ENCODE measurements at regions not wholly inside any gene's neighbourhood (a gene's known extent, or its start where the extent isn't known, plus 50 kb on each side); places are given as distances from the start of the nearest gene placed in this dataset.

- TF ChIP-seq, protein P1, sequence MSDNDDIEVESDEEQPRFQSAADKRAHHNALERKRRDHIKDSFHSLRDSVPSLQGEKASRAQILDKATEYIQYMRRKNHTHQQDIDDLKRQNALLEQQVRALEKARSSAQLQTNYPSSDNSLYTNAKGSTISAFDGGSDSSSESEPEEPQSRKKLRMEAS (IDR thresholded peaks at IDR 0.05) = no peak
- TF ChIP-seq CEBPB (IDR thresholded peaks at IDR 0.05) = no peak
- TF ChIP-seq, protein P2, sequence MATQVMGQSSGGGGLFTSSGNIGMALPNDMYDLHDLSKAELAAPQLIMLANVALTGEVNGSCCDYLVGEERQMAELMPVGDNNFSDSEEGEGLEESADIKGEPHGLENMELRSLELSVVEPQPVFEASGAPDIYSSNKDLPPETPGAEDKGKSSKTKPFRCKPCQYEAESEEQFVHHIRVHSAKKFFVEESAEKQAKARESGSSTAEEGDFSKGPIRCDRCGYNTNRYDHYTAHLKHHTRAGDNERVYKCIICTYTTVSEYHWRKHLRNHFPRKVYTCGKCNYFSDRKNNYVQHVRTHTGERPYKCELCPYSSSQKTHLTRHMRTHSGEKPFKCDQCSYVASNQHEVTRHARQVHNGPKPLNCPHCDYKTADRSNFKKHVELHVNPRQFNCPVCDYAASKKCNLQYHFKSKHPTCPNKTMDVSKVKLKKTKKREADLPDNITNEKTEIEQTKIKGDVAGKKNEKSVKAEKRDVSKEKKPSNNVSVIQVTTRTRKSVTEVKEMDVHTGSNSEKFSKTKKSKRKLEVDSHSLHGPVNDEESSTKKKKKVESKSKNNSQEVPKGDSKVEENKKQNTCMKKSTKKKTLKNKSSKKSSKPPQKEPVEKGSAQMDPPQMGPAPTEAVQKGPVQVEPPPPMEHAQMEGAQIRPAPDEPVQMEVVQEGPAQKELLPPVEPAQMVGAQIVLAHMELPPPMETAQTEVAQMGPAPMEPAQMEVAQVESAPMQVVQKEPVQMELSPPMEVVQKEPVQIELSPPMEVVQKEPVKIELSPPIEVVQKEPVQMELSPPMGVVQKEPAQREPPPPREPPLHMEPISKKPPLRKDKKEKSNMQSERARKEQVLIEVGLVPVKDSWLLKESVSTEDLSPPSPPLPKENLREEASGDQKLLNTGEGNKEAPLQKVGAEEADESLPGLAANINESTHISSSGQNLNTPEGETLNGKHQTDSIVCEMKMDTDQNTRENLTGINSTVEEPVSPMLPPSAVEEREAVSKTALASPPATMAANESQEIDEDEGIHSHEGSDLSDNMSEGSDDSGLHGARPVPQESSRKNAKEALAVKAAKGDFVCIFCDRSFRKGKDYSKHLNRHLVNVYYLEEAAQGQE (IDR thresholded peaks at IDR 0.05; ENCODE audit: low read depth) = no peak
- no peak for TF ChIP-seq TEAD4 (IDR thresholded peaks at IDR 0.05)
- TF ChIP-seq TCF12 (IDR thresholded peaks at IDR 0.05; ENCODE audit: low read depth) = no peak
These were observed 153.2 kb downstream of the IRF8 start for GRCh38 chr16:86052115-86052670.

All from Ishikawa (cell line).